Epithelial cell of esophagus (primary cell): ENCODE measurements at regions not wholly inside any gene's neighbourhood (a gene's known extent, or its start where the extent isn't known, plus 50 kb on each side); places are given as distances from the start of the nearest gene placed in this dataset.

Source experiments
- DNase-seq: peaks from one replicate; pipeline ENCODE4 v3.0.0; 2010; ENCODE audit warnings: low read depth
- H3K4me3 ChIP-seq: 2 replicates; pipeline ENCODE4 v1.5.1; 2011; ENCODE audit warnings: mild to moderate bottlenecking, low read length, control low read depth
- CTCF ChIP-seq: IDR thresholded peaks from 2 replicates; pipeline ENCODE4 v1.5.1; 2011; ENCODE audit warnings: low read depth, mild to moderate bottlenecking, low read length, control low read depth, inconsistent platforms; ENCODE audit not compliant: insufficient read depth; ENCODE audit errors: missing control alignments

- DNase-seq, result no peak
- no peak for TF ChIP-seq CTCF
- H3K4me3 ChIP-seq, result no peak overlapping the region
Observed at GRCh38 chr2:235155163-235155562, 203.3 kb downstream of the SH3BP4 start.

GRCh38 chr2:235156055-235156454, 204.2 kb downstream of the SH3BP4 start:
- no peak for DNase-seq
- TF ChIP-seq CTCF, result no peak
- no peak overlapping the region for H3K4me3 ChIP-seq

- no peak overlapping the region for H3K4me3 ChIP-seq
- TF ChIP-seq CTCF, result no peak
Observed at GRCh38 chr2:235157746-235158482, 206.1 kb downstream of the SH3BP4 start.

GRCh38 chr2:235160281-235160810, 208.5 kb downstream of the SH3BP4 start:
- DNase-seq, result no peak
- no peak for TF ChIP-seq CTCF
- H3K4me3 ChIP-seq, result no peak overlapping the region

More at GRCh38 chr2:235157746-235158482, 206.1 kb downstream of the SH3BP4 start:
- DNase-seq, result no peak

- no peak for DNase-seq
Observed at GRCh38 chr2:235161565-235161964, 209.7 kb downstream of the SH3BP4 start.

GRCh38 chr2:235162082-235162836, 210.4 kb downstream of the SH3BP4 start:
- no peak for TF ChIP-seq CTCF
- no peak overlapping the region for H3K4me3 ChIP-seq
- no peak for DNase-seq

More at GRCh38 chr2:235161565-235161964, 209.7 kb downstream of the SH3BP4 start:
- H3K4me3 ChIP-seq, result no peak overlapping the region
- TF ChIP-seq CTCF, result no peak
